ENCODE measurements at regions not wholly inside any gene's neighbourhood (a gene's known extent, or its start where the extent isn't known, plus 50 kb on each side); places are given as distances from the start of the nearest gene placed in this dataset.

DNA sequence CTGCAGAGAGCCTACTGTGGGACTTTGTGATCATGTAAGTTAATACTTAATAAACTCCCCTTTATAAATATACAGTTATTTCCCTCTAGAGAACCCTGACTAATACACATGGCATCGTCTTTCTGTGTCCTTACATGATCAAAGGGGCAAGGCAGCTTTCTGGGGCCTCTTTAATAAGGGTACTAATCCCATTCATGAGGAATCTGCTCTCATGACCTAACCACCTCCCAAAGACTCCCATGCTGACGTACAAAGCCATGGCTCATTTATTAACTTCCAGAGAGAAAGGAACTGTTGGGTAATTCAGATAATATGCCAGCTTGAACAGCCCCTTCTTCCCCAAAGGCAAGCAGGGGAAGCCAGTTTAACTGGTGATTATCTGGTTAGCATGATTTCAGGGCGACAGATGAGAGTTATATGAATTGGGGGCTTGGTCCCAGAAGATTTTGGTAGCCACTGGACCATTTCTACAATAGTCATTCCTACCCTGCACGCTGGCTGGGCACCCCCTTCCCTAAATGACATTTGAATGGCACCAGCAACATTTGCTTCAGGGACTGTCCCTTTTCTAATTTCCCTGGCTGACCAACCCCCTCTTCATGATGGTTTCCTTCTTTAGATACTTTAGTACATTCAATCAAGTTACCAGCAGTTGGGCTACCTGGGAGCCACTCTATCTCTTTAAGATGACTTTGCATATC lies 83.6 kb upstream of the C3orf80 start (continued):
- TF ChIP-seq, protein P1, sequence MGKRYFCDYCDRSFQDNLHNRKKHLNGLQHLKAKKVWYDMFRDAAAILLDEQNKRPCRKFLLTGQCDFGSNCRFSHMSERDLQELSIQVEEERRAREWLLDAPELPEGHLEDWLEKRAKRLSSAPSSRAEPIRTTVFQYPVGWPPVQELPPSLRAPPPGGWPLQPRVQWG (CRISPR knock-in tag; IDR thresholded peaks at IDR 0.05; ENCODE audit: borderline replicate concordance, low read depth): no peak
- TF ChIP-seq, protein P2, sequence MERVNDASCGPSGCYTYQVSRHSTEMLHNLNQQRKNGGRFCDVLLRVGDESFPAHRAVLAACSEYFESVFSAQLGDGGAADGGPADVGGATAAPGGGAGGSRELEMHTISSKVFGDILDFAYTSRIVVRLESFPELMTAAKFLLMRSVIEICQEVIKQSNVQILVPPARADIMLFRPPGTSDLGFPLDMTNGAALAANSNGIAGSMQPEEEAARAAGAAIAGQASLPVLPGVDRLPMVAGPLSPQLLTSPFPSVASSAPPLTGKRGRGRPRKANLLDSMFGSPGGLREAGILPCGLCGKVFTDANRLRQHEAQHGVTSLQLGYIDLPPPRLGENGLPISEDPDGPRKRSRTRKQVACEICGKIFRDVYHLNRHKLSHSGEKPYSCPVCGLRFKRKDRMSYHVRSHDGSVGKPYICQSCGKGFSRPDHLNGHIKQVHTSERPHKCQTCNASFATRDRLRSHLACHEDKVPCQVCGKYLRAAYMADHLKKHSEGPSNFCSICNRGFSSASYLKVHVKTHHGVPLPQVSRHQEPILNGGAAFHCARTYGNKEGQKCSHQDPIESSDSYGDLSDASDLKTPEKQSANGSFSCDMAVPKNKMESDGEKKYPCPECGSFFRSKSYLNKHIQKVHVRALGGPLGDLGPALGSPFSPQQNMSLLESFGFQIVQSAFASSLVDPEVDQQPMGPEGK (CRISPR knock-in tag; IDR thresholded peaks at IDR 0.05): no peak
- no peak for TF ChIP-seq ZFP36L2 (CRISPR knock-in tag; IDR thresholded peaks at IDR 0.05)
- TF ChIP-seq MEIS2 (CRISPR knock-in tag; IDR thresholded peaks at IDR 0.05): no peak

DNA sequence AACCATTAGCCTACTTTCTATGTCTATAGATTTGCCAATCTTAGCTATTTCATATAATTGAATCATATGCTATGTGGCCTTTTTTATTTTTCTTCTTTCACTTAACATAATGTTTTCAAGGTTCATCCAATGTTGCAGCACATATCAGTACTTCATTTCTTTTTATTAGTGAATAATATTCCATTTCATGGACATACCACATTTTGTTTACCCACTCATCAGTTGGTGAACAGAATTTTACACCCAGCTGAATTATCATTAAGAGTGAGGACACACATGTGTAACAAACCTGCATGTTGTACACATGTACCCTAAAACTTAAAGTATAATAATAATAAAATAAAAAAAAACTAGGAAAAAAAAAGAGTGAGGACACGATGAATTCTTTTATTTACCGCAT lies 81.7 kb upstream of the C3orf80 start:
- WGBS (ENCODE audit: low lambda C conversion rate): 89% methylated on average over 2 of the region's 2 CpGs
- H3K79me2 ChIP-seq (ENCODE audit: insufficient read depth, low read length): no peaks in the 10 kb centered on the region
- CTCF ChIA-PET (ENCODE audit: low intra/inter-chr PET ratio, low total read pairs): no interaction called here
- in situ Hi-C loops (cut with HindIII; ENCODE audit: extremely low pct_ligation_motif_present, low pct_unique_long_range_greater_than_20kb) (no loop called here), intact Hi-C loops (cut with micrococcal nuclease; ENCODE audit: unreplicated experiment) (no loop called here)
- H3K9ac ChIP-seq (ENCODE audit: insufficient read depth, low read depth, low read length): no peak overlapping the region
- H3K36me3 ChIP-seq (replicated peaks in 1 of 2; ENCODE audit: control insufficient read depth in 1 of 2, insufficient read depth in 2 of 2, low read length in 2 of 2): no peaks in the 10 kb centered on the region
- H4K20me1 ChIP-seq (ENCODE audit: insufficient read depth, low read length): no peaks in the 10 kb centered on the region
- no peak for ATAC-seq
- POLR2A ChIA-PET: no interaction called here
- no peak overlapping the region for H2AFZ ChIP-seq (ENCODE audit: low read length)
- no peaks in the 10 kb centered on the region for H3K4me1 ChIP-seq (ENCODE audit: insufficient read depth, low read length)
- FAIRE-seq: no peak
- TF ChIP-seq GTF3A (CRISPR knock-in tag; conservative IDR thresholded peaks at IDR 0.05): no peak
- TF ChIP-seq ZFAT (CRISPR knock-in tag; conservative IDR thresholded peaks at IDR 0.05): no peak
- TF ChIP-seq ZNF547 (CRISPR knock-in tag; IDR thresholded peaks at IDR 0.05): no peak
- no peak for TF ChIP-seq HNRNPLL (IDR thresholded peaks at IDR 0.05; ENCODE audit: low read depth, low read length, poor library complexity, severe bottlenecking)
- TF ChIP-seq NR2F1 (CRISPR knock-in tag; IDR thresholded peaks at IDR 0.05): no peak
- TF ChIP-seq XRCC5 (optimal IDR thresholded peaks at IDR 0.05; ENCODE audit: low read length): no peak
- TF ChIP-seq SP5 (CRISPR knock-in tag; IDR thresholded peaks at IDR 0.05; ENCODE audit: borderline replicate concordance, low read depth): no peak
- no peak for TF ChIP-seq KDM5A (IDR thresholded peaks at IDR 0.05; ENCODE audit: borderline replicate concordance, low read length)
- no peaks in the 10 kb centered on the region for H3K9me3 ChIP-seq (ENCODE audit: low read length)
- H3K27ac ChIP-seq (ENCODE audit: extremely low read length, insufficient read depth, low read length): no peak overlapping the region
- H3K27me3 ChIP-seq (ENCODE audit: control insufficient read depth in 1 of 2, insufficient read depth in 2 of 2, low read length in 2 of 2): no peaks in the 10 kb centered on the region
- no TSS peak for BruUV-seq (replicated peaks)
- no peak overlapping the region for H3K4me3 ChIP-seq (replicated peaks in 1 of 3; ENCODE audit: insufficient read depth in 1 of 3, low read depth in 2 of 3, low read length in 3 of 3)
- DNase-seq (ENCODE audit: low spot score): no peak
- no peak overlapping the region for H3K4me2 ChIP-seq (ENCODE audit: low read depth, low read length)
